H1 (cell line): ENCODE measurements at regions not wholly inside any gene's neighbourhood (a gene's known extent, or its start where the extent isn't known, plus 50 kb on each side); places are given as distances from the start of the nearest gene placed in this dataset.

Experiments
- KDM1A ChIP-seq: fragments of 200-600, 300-600 bp; sonication (generic); IDR thresholded peaks from 2 replicates; pipeline ENCODE4 v1.7.1; 2016; ENCODE audit warnings: mild to moderate bottlenecking, low read length, borderline replicate concordance
- RNF2 ChIP-seq: fragments of 200-900, 300-1000 bp; sonication (generic); IDR thresholded peaks from 2 replicates; pipeline ENCODE4 v1.7.1; 2016; ENCODE audit warnings: borderline replicate concordance, low read depth, mild to moderate bottlenecking, antibody characterized with exemption, low read length; ENCODE audit not compliant: poor library complexity, severe bottlenecking; ENCODE audit errors: missing control alignments
- SUZ12 ChIP-seq: fragments of 200-600 bp; sonication (generic); IDR thresholded peaks from 2 replicates; pipeline ENCODE4 v1.6.1; 2012; ENCODE audit warnings: mild to moderate bottlenecking, inconsistent platforms, low read length, moderate library complexity, mixed read lengths
- TF ChIP-seq, protein P1 (sequence below): fragments of 300-600 bp; sonication (generic); IDR thresholded peaks from 2 replicates; pipeline ENCODE4 v1.7.1; 2012; ENCODE audit warnings: low read length, moderate library complexity, mild to moderate bottlenecking, inconsistent platforms; ENCODE audit not compliant: insufficient replicate concordance
- TF ChIP-seq, protein P2 (sequence below), 3 experiments: IDR thresholded peaks; 1 replicate in 2 of 3; 2 replicates in 1 of 3; pipeline versions ENCODE4 v1.5.1 to v1.6.1; 2011; ENCODE audit warnings: low read length in 3 of 3, mild to moderate bottlenecking in 3 of 3, inconsistent platforms in 2 of 3, low read depth in 1 of 3, moderate library complexity in 1 of 3; ENCODE audit not compliant: insufficient read depth in 1 of 3; ENCODE audit errors: control extremely low read depth in 1 of 3

DNA sequence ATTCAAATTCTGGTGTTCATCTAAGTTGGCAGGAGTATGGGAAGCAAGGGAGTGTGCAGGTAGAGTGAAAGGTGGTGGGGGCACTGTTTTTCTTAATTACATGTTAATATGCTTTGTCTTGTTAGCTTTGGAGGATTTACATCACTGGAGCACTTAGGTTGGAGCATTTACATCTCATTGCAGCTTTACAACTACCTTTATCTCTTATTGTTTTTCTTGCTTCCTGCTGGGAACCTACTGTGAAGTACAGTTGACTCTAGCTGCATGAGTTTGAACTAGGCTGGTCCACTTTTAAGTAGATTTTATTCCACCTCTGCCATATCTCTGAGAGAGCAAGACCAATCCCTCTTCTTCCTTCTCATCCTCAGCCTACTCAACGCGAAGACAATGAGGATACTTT lies 554.8 kb upstream of the B3GALT2 start (continued):
- TF ChIP-seq, protein P1, sequence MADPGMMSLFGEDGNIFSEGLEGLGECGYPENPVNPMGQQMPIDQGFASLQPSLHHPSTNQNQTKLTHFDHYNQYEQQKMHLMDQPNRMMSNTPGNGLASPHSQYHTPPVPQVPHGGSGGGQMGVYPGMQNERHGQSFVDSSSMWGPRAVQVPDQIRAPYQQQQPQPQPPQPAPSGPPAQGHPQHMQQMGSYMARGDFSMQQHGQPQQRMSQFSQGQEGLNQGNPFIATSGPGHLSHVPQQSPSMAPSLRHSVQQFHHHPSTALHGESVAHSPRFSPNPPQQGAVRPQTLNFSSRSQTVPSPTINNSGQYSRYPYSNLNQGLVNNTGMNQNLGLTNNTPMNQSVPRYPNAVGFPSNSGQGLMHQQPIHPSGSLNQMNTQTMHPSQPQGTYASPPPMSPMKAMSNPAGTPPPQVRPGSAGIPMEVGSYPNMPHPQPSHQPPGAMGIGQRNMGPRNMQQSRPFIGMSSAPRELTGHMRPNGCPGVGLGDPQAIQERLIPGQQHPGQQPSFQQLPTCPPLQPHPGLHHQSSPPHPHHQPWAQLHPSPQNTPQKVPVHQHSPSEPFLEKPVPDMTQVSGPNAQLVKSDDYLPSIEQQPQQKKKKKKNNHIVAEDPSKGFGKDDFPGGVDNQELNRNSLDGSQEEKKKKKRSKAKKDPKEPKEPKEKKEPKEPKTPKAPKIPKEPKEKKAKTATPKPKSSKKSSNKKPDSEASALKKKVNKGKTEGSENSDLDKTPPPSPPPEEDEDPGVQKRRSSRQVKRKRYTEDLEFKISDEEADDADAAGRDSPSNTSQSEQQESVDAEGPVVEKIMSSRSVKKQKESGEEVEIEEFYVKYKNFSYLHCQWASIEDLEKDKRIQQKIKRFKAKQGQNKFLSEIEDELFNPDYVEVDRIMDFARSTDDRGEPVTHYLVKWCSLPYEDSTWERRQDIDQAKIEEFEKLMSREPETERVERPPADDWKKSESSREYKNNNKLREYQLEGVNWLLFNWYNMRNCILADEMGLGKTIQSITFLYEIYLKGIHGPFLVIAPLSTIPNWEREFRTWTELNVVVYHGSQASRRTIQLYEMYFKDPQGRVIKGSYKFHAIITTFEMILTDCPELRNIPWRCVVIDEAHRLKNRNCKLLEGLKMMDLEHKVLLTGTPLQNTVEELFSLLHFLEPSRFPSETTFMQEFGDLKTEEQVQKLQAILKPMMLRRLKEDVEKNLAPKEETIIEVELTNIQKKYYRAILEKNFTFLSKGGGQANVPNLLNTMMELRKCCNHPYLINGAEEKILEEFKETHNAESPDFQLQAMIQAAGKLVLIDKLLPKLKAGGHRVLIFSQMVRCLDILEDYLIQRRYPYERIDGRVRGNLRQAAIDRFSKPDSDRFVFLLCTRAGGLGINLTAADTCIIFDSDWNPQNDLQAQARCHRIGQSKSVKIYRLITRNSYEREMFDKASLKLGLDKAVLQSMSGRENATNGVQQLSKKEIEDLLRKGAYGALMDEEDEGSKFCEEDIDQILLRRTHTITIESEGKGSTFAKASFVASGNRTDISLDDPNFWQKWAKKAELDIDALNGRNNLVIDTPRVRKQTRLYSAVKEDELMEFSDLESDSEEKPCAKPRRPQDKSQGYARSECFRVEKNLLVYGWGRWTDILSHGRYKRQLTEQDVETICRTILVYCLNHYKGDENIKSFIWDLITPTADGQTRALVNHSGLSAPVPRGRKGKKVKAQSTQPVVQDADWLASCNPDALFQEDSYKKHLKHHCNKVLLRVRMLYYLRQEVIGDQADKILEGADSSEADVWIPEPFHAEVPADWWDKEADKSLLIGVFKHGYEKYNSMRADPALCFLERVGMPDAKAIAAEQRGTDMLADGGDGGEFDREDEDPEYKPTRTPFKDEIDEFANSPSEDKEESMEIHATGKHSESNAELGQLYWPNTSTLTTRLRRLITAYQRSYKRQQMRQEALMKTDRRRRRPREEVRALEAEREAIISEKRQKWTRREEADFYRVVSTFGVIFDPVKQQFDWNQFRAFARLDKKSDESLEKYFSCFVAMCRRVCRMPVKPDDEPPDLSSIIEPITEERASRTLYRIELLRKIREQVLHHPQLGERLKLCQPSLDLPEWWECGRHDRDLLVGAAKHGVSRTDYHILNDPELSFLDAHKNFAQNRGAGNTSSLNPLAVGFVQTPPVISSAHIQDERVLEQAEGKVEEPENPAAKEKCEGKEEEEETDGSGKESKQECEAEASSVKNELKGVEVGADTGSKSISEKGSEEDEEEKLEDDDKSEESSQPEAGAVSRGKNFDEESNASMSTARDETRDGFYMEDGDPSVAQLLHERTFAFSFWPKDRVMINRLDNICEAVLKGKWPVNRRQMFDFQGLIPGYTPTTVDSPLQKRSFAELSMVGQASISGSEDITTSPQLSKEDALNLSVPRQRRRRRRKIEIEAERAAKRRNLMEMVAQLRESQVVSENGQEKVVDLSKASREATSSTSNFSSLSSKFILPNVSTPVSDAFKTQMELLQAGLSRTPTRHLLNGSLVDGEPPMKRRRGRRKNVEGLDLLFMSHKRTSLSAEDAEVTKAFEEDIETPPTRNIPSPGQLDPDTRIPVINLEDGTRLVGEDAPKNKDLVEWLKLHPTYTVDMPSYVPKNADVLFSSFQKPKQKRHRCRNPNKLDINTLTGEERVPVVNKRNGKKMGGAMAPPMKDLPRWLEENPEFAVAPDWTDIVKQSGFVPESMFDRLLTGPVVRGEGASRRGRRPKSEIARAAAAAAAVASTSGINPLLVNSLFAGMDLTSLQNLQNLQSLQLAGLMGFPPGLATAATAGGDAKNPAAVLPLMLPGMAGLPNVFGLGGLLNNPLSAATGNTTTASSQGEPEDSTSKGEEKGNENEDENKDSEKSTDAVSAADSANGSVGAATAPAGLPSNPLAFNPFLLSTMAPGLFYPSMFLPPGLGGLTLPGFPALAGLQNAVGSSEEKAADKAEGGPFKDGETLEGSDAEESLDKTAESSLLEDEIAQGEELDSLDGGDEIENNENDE, result peak; percentile 67
- TF ChIP-seq, protein P2, sequence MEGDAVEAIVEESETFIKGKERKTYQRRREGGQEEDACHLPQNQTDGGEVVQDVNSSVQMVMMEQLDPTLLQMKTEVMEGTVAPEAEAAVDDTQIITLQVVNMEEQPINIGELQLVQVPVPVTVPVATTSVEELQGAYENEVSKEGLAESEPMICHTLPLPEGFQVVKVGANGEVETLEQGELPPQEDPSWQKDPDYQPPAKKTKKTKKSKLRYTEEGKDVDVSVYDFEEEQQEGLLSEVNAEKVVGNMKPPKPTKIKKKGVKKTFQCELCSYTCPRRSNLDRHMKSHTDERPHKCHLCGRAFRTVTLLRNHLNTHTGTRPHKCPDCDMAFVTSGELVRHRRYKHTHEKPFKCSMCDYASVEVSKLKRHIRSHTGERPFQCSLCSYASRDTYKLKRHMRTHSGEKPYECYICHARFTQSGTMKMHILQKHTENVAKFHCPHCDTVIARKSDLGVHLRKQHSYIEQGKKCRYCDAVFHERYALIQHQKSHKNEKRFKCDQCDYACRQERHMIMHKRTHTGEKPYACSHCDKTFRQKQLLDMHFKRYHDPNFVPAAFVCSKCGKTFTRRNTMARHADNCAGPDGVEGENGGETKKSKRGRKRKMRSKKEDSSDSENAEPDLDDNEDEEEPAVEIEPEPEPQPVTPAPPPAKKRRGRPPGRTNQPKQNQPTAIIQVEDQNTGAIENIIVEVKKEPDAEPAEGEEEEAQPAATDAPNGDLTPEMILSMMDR (IDR thresholded peaks at IDR 0.05; ENCODE audit: control extremely low read depth in 1 of 3, insufficient read depth in 1 of 3, low read depth in 1 of 3, low read length in 3 of 3), result no peak
- no peak for TF ChIP-seq SUZ12
- TF ChIP-seq KDM1A, result 0 out of 2 replicates have a peak, but pooled peaks have one; percentile 50
- no peak for TF ChIP-seq RNF2
